ENCODE measurements at regions not wholly inside any gene's neighbourhood (a gene's known extent, or its start where the extent isn't known, plus 50 kb on each side); places are given as distances from the start of the nearest gene placed in this dataset.

- TF ChIP-seq CTCF (optimal IDR thresholded peaks at IDR 0.05 in 1 of 3, IDR thresholded peaks at IDR 0.05 in 1 of 3, conservative IDR thresholded peaks at IDR 0.05 in 1 of 3; ENCODE audit: extremely low read depth in 1 of 3, insufficient read depth in 2 of 3, low read length in 3 of 3) = no peak
- no peak for TF ChIP-seq EZH2 (IDR thresholded peaks at IDR 0.05; ENCODE audit: low read length)
These were observed 158.4 kb downstream of the PTPRU start for GRCh38 chr1:29394521-29395225.

Measured in keratinocyte (primary cell).